NCI-H1048 (cell line): ENCODE measurements at regions not wholly inside any gene's neighbourhood (a gene's known extent, or its start where the extent isn't known, plus 50 kb on each side); places are given as distances from the start of the nearest gene placed in this dataset.

Experiments
- DNase-seq: peaks from one replicate; lab custom pipeline; 2025; lab: John Stamatoyannopoulos, UW

GRCh38 chr4:11596989-11597388 is 168.3 kb upstream of the HS3ST1 start:
- DNase-seq = no peak

DNA sequence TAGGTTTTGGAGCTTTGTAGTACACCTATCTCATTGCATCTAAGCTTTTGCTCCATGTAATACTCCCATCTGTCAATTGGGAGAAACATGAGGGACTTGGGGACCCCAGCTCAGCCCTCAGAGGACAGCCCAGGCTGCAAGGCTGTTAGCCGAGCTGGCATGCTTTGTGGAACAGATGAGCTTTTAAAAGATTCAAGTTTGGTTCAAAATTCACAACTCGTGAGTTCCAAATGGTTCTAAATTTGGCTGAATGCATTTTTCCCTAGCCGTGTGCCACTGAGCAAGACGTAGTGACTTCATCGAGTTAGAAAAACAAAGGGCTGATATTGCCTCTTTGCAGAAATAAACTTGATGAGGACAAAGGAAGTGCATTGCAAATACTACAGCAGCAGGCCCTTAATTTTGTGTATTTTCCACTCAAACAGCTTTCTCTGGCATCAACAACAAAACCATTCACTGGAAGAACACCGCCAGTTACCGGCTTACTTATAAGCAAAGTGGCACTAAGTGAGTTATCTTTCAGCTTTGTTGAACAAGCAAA is 165.0 kb upstream of the HS3ST1 start:
- no peak for DNase-seq

DNA sequence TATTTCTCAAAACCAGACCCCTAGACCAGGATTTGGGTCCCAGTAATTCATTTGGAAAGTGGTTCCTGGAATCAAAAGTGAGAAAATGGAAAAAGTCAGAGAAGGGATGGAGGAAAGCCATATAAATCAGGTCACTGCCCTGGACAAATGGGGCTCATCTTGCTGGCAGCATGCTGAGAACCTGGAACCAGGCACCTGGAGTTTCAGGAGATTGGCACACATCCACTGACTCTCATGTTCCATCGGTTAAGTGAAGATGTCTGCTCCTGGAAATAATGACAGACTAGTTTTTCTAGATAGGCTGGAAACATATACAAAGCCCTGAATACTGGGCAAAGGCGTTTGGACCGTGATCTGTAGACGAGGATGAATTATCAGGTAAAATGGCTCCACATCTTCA is 163.6 kb upstream of the HS3ST1 start:
- no peak for DNase-seq

GRCh38 chr4:11590132-11590531 is 161.4 kb upstream of the HS3ST1 start:
- DNase-seq = no peak

DNA sequence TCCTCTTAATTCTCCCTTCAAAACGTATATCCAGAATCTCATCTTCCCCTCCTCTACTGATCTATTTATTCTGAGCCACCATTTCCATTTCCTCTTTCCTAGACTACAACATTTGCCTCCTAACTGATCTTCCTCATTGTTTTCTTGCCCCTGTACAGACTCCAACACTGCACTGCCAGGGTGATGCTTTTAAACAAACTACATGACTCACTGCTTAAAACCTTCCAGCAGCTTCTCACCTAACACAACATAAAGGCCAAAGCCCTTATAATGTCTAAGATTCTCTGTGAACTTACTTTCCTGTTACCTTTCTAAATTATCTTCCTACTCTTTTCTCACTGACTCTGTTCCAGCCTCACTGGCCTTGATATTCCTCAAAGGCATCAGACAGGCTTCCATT is 161.0 kb upstream of the HS3ST1 start:
- no peak for DNase-seq

- no peak for DNase-seq
These were observed 159.1 kb upstream of the HS3ST1 start for GRCh38 chr4:11587797-11588196.

GRCh38 chr4:11585506-11585905 is 156.8 kb upstream of the HS3ST1 start:
- DNase-seq = no peak

DNA sequence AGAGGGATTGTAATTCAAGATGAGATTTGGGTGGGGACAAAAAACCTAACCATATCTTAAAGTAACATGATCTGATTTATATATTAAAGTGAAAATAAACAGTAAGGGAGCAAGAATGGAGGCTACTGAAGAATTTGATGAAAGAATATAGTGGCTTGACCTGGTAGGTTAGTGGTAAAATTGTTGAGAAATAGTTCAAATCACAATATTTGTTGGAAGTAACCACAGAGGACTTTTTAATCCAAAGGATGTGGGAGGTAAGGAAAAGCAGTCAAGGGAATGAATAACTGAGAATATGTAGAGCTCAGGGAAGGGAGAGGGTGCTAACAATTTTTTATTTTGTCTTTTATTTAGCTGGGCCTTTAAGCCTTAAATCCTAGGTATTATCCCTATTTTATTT is 139.8 kb upstream of the HS3ST1 start:
- DNase-seq = no peak

DNA sequence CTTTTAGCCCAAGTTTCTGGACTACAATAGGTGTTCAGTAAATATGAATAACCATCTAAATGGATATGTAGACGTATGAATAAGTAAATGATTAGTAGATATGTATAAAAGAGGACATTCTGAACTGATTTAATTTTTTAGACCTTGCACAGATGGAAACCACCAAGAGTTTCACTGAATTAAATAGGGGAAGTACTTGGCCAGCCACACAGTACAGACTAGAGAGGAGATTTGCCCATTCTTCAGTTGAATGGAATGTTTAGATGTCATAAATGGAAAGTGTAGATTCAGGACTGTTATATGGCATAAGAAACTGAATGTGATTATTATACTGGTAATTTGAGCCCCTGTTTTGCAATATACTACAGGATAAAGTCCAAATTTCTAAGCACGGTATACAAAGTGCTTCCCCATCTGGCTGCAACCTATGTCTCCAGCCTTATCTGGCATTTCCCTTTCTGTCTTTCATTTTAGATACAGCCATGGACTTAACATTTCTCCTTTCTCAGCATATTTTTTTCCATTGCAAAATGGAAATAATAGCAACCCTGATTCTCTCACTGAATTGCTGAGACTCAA is 137.8 kb upstream of the HS3ST1 start:
- DNase-seq = no peak

DNA sequence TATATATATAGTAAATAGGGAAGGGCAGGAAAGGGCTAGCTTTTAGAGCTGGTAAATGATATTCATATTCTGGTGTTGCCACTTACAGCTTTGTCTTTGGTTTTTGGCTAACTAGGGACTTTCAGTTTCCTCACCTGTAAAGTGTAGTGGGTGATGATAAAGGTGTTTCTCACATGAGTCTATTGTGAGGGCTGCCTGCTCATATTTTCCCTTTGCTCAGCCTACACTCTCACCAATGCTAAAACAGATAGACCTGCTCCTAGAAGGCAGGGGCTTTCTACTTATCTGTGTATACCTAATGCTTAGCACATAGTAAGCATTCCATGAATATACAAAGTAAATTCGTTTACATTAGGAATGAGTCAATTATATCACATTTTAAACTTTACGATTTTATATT is 137.2 kb upstream of the HS3ST1 start:
- DNase-seq = no peak

GRCh38 chr4:11565213-11565612 is 136.5 kb upstream of the HS3ST1 start:
- DNase-seq = no peak

GRCh38 chr4:11564021-11564420 is 135.3 kb upstream of the HS3ST1 start:
- DNase-seq = no peak

DNA sequence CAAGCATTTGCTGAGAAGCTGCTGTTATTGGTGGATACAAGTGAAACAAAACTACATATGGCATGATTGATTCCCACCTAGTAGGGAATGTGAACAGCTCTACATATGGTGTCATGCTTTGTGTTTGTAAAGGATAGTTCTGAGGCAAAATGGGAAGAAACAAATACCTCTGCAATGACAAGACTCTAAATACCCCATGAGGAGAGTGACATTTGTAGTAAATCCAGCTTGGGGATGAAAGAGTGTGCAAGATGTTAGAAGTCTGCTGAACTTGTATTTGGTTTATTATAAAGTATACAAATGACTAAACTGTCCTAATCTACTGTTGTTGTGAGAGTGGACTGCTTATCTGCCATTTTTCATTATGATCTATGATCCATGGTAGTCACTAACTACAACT is 120.8 kb upstream of the HS3ST1 start:
- DNase-seq = no peak

GRCh38 chr4:11548597-11549082 is 119.9 kb upstream of the HS3ST1 start:
- DNase-seq = no peak

DNA sequence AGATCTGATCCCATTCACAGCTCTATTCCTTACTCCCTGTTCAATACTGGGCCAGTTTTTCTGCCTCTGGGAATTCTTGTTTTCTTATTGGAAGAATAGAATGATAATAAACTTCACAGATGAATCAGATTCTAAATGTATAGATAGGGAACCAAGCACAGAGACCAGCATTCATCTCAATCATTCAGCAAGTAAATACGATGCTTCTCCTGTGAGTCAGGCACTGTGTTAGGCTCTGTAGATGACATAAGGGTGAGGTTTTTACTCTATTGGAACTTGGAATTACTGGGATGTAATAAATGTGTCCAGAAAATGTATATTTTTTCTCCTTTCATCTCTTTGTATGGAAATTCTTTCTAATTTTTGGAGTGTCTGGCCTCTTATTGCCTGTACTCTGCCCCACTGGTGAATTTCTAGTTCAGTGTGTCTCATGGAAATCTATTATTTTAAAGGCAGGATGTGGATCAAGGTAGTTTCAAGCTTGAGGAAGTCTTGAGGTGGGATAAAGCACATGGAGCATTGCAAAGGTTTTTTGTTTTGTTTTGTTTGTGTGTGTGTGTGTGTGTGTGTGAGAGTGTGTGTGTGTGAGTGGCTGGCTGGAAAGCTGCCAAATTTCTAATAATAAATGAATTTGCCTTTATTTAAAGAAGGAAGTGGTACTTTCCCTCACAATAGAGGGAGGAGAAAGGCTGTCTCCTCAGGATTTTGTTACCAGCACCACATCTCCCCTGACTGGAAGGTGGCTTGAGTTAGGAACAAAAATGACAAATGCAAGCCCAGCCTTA is 117.9 kb upstream of the HS3ST1 start:
- DNase-seq = no peak

GRCh38 chr4:11545651-11546050 is 117.0 kb upstream of the HS3ST1 start:
- no peak for DNase-seq

DNA sequence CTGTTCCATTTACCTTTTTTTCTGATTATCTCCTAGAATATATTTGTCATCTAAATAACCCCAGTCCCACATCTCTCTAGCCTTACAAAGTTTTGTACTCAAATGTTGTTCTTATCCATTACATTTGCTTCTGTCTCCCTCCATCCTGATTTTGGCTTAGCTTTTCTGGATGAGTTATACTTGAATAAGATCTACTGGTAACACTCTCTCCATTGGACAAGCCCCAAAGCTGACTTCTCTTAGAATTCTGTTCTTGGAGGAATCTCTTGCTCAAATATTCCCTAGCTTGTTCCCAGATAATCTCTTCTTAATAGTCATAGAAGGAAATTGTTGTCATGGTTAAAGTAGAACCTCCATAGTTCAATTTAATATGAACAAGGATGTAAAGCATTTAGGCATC is 115.5 kb upstream of the HS3ST1 start:
- DNase-seq = no peak

GRCh38 chr4:11543706-11544105 is 115.0 kb upstream of the HS3ST1 start:
- no peak for DNase-seq

- no peak for DNase-seq
These were observed 114.3 kb upstream of the HS3ST1 start for GRCh38 chr4:11542952-11543351.

- DNase-seq = no peak
These were observed 109.2 kb upstream of the HS3ST1 start for GRCh38 chr4:11537846-11538245.

DNA sequence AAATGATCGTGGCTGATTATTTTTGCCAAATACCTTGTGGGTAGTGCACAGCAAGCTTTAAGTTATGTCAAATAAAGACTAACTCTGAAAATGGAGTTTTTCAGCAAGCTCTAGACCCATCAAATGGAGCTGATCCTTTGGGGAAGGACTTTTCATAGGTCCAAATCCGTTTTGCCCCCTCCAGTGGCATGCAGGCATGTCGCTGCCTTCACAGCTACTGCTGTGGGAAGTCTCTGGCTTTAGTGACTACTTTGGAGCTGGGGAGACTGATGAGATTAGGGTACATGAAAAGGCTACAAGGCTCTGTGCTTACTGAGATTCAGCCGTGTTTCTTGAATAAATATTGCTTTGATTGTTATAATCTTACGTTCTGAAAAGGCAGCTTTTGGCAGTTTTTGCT is 106.6 kb upstream of the HS3ST1 start:
- DNase-seq = no peak

- no peak for DNase-seq
These were observed 106.1 kb upstream of the HS3ST1 start for GRCh38 chr4:11534623-11535302.

- DNase-seq = no peak
These were observed 103.4 kb upstream of the HS3ST1 start for GRCh38 chr4:11532138-11532537.
